Ishikawa (cell line): ENCODE measurements at regions not wholly inside any gene's neighbourhood (a gene's known extent, or its start where the extent isn't known, plus 50 kb on each side); places are given as distances from the start of the nearest gene placed in this dataset.

Source experiments
- CEBPB ChIP-seq: IDR thresholded peaks from 2 replicates; pipeline ENCODE4 v1.6.1; 2012
- CREB1 ChIP-seq: IDR thresholded peaks from 2 replicates; pipeline ENCODE4 v1.6.1; 2012; ENCODE audit warnings: low read depth
- EGR1 ChIP-seq: IDR thresholded peaks from 2 replicates; pipeline ENCODE4 v1.6.1; 2012
- EP300 ChIP-seq: IDR thresholded peaks from 2 replicates; pipeline ENCODE4 v1.6.1; 2012; ENCODE audit warnings: borderline replicate concordance
- FOXM1 ChIP-seq: IDR thresholded peaks from 2 replicates; pipeline ENCODE4 v1.6.1; 2012; ENCODE audit warnings: low read depth, borderline replicate concordance
- MAX ChIP-seq: IDR thresholded peaks from 2 replicates; pipeline ENCODE4 v1.6.1; 2012
- NFIC ChIP-seq: IDR thresholded peaks from 2 replicates; pipeline ENCODE4 v1.6.1; 2012
- RAD21 ChIP-seq: IDR thresholded peaks from 2 replicates; pipeline ENCODE4 v1.6.1; 2012; ENCODE audit warnings: low read depth
- REST ChIP-seq: IDR thresholded peaks from 2 replicates; pipeline ENCODE4 v1.6.1; 2012; ENCODE audit warnings: low read depth, mild to moderate bottlenecking
- TAF1 ChIP-seq: IDR thresholded peaks from 2 replicates; pipeline ENCODE4 v1.6.1; 2012; ENCODE audit warnings: low read depth, mild to moderate bottlenecking
- TCF12 ChIP-seq: IDR thresholded peaks from 2 replicates; pipeline ENCODE4 v1.6.1; 2012; ENCODE audit warnings: low read depth
- TEAD4 ChIP-seq: IDR thresholded peaks from 2 replicates; pipeline ENCODE4 v1.6.1; 2012
- USF1 ChIP-seq: IDR thresholded peaks from 2 replicates; pipeline ENCODE4 v1.6.1; 2012
- YY1 ChIP-seq: IDR thresholded peaks from 2 replicates; pipeline ENCODE4 v1.6.1; 2012; ENCODE audit warnings: low read depth
- ZBTB7A ChIP-seq: IDR thresholded peaks from 2 replicates; pipeline ENCODE4 v1.6.1; 2012; ENCODE audit warnings: low read depth

GRCh38 chr18:61062258-61062657 is 271.0 kb upstream of the CDH20 start:
- TF ChIP-seq MAX (no peak), NFIC (no peak), YY1 (no peak), REST (no peak), TEAD4 (no peak)

- TF ChIP-seq YY1, result no peak
- TF ChIP-seq MAX, result no peak
- TF ChIP-seq CREB1, result no peak
- TF ChIP-seq TCF12, result no peak
- no peak for TF ChIP-seq RAD21
- no peak for TF ChIP-seq USF1
- no peak for TF ChIP-seq CEBPB
These were observed 268.3 kb upstream of the CDH20 start for GRCh38 chr18:61064911-61065310.

- TF ChIP-seq EP300 (no peak), CREB1 (no peak), FOXM1 (no peak), TEAD4 (no peak), TCF12 (no peak), YY1 (no peak), USF1 (no peak), NFIC (no peak), TAF1 (no peak), CEBPB (no peak), MAX (no peak), ZBTB7A (no peak), EGR1 (no peak), REST (no peak), RAD21 (no peak)
These were observed 256.2 kb upstream of the CDH20 start for GRCh38 chr18:61076986-61077385.

- TF ChIP-seq EGR1 (no peak), ZBTB7A (no peak), CREB1 (no peak), NFIC (no peak), FOXM1 (no peak), REST (no peak)
These were observed 253.5 kb upstream of the CDH20 start for GRCh38 chr18:61079714-61080113.

GRCh38 chr18:61080954-61081528 is 252.2 kb upstream of the CDH20 start:
- TF ChIP-seq YY1 (no peak), CREB1 (no peak), RAD21 (no peak), TAF1 (no peak), NFIC (no peak), EP300 (no peak), ZBTB7A (no peak), TEAD4 (no peak), MAX (no peak), FOXM1 (no peak), USF1 (no peak)
